ENCODE measurements at regions not wholly inside any gene's neighbourhood (a gene's known extent, or its start where the extent isn't known, plus 50 kb on each side); places are given as distances from the start of the nearest gene placed in this dataset.

DNA sequence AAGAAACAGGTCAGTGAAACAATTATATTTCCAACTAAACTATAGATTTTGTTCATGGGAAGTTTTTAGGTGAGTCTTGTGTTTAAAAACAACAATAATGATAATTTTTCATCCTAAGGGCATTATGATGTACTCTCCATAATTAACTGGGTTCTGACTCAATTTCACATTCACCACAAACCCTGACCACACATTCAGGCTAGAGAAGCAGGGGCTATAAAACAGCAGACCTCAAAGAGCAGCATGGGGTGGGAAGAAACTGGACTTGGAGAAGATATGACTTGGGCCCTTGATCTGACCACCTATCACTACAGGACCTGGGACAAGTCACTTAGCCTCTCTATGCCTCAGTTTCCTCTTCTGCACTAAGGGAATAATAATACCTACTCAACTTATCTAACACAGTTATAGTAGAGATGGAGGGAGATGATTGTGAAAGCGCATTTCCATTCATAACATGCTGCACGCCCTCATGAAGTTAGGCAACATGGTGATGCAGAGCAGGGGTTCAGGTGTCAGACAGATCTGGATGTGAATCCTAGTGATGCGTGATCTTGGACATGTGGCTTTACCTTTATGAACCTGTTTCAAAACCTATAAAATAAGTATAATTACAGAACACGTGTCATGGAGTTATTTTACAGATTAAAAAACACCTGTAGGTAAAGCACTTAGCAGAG, 63.0 kb upstream of the ACP3 start:
- TF ChIP-seq SIN3A (IDR thresholded peaks at IDR 0.05; ENCODE audit: low read depth) = no peak
- TF ChIP-seq POLR2A (IDR thresholded peaks at IDR 0.05; ENCODE audit: borderline replicate concordance, extremely low read depth, insufficient read depth, insufficient read length) = no peak
- TF ChIP-seq EZH2 (IDR thresholded peaks at IDR 0.05) = no peak
- TF ChIP-seq, protein P1, sequence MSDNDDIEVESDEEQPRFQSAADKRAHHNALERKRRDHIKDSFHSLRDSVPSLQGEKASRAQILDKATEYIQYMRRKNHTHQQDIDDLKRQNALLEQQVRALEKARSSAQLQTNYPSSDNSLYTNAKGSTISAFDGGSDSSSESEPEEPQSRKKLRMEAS (IDR thresholded peaks at IDR 0.05) = no peak
- no peaks in the 10 kb centered on the region for H3K36me3 ChIP-seq (ENCODE audit: control insufficient read depth in 1 of 2, insufficient read depth in 2 of 2, low read length in 2 of 2)
- H3K9me2 ChIP-seq (ENCODE audit: insufficient read depth) = no peaks in the 10 kb centered on the region
- H3K4me1 ChIP-seq (ENCODE audit: control insufficient read depth in 1 of 2, insufficient read depth in 2 of 2, low read length in 2 of 2) = no peaks in the 10 kb centered on the region
- no peaks in the 10 kb centered on the region for H3K27me3 ChIP-seq (ENCODE audit: insufficient read depth, low read length)
- no peak for DNase-seq (ENCODE audit: low read depth, low spot score)
- no TSS peak for BruUV-seq (replicated peaks)
- no peak overlapping the region for H3K9ac ChIP-seq (ENCODE audit: low read length)
- POLR2A ChIA-PET = no interaction called here
- no peak overlapping the region for H2AFZ ChIP-seq (ENCODE audit: low read depth, low read length, poor library complexity, severe bottlenecking)
- no peaks in the 10 kb centered on the region for H4K20me1 ChIP-seq (ENCODE audit: insufficient read depth)
- H3K79me2 ChIP-seq (ENCODE audit: insufficient read depth, low read length) = no peaks in the 10 kb centered on the region
- ATAC-seq = no peak
- intact Hi-C loops (cut with micrococcal nuclease) = loop anchor here (10.0 kb wide), 1 partner anchor 391 kb away; no protein-coding TSS in a partner anchor
- H3K4me2 ChIP-seq (ENCODE audit: low read length) = no peak overlapping the region
- RAD21 ChIA-PET (ENCODE audit: low non-redundant PET in 1 of 2, low total read pairs in 2 of 2, uncharacterized antibody in 2 of 2, unreplicated experiment in 2 of 2) = no interaction called here
- H3K4me3 ChIP-seq (replicated peaks in 1 of 2; ENCODE audit: low read depth in 1 of 2, low read length in 2 of 2) = no peak overlapping the region
- CTCF ChIA-PET = interaction anchor here (1.1 to 1.6 kb wide), 2 partner anchors 88 to 145 kb away, joined by 4 to 15 read pairs; no protein-coding TSS in a partner anchor
- H3K27ac ChIP-seq (ENCODE audit: low read depth, low read length) = no peak overlapping the region
- H3K9me3 ChIP-seq (ENCODE audit: control insufficient read depth in 1 of 2, insufficient read depth in 1 of 2, low read depth in 1 of 2, low read length in 2 of 2) = no peaks in the 10 kb centered on the region

DNA sequence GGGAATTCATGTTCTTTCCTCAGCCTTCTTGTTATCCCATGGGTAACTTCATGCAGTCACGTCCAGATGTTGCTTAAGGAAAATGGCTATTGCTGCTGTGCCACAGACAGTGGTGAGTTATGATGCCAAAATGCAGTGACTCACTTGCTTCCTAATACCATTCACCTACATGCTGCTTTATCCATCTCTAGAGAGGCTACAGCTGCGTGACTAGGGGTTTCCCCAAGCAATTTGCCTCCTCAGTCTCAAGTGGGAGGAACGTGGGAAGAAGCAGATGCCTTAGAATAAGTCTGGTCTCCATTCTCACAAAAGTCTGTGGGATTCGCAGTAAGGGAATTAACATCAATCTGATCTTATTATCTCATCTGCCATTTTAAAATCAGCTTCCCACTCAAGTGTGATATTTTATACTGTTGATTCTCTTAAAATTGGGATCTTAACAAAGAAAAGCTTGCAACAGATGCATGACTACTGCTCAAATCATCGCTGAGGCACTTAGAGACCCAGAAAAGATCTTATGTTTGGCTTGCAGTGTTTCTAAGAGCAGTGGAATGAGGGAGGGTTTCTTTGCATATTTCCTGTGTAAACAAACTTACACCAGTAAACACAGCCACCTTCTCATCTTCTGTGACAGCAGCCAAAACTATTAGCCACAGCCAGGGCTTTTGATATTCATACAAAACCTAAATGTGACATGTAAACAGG, 62.0 kb upstream of the ACP3 start:
- ATAC-seq = no peak
- CTCF ChIA-PET = interaction anchor here (1.1 to 1.6 kb wide), 2 partner anchors 87 to 144 kb away, joined by 4 to 15 read pairs; no protein-coding TSS in a partner anchor
- RAD21 ChIA-PET (ENCODE audit: low non-redundant PET in 1 of 2, low total read pairs in 2 of 2, uncharacterized antibody in 2 of 2, unreplicated experiment in 2 of 2) = no interaction called here
- BruUV-seq (replicated peaks) = no TSS peak
- Histone ChIP-seq H3K36me3 (ENCODE audit: control insufficient read depth in 1 of 2, insufficient read depth in 2 of 2, low read length in 2 of 2) (no peaks in the 10 kb centered on the region), H3K9me3 (ENCODE audit: control insufficient read depth in 1 of 2, insufficient read depth in 1 of 2, low read depth in 1 of 2, low read length in 2 of 2) (no peaks in the 10 kb centered on the region), H3K4me1 (ENCODE audit: control insufficient read depth in 1 of 2, insufficient read depth in 2 of 2, low read length in 2 of 2) (no peaks in the 10 kb centered on the region), H2AFZ (ENCODE audit: low read depth, low read length, poor library complexity, severe bottlenecking) (no peak overlapping the region), H4K20me1 (ENCODE audit: insufficient read depth) (no peaks in the 10 kb centered on the region), H3K27ac (ENCODE audit: low read depth, low read length) (no peak overlapping the region), H3K4me2 (ENCODE audit: low read length) (no peak overlapping the region), H3K9me2 (ENCODE audit: insufficient read depth) (no peaks in the 10 kb centered on the region), H3K4me3 (replicated peaks in 1 of 2; ENCODE audit: low read depth in 1 of 2, low read length in 2 of 2) (no peak overlapping the region), H3K27me3 (ENCODE audit: insufficient read depth, low read length) (no peaks in the 10 kb centered on the region), H3K9ac (ENCODE audit: low read length) (no peak overlapping the region), H3K79me2 (ENCODE audit: insufficient read depth, low read length) (no peaks in the 10 kb centered on the region)
- intact Hi-C loops (cut with micrococcal nuclease) = loop anchor here (10.0 kb wide), 1 partner anchor 390 kb away; no protein-coding TSS in a partner anchor
- POLR2A ChIA-PET = no interaction called here
- DNase-seq (ENCODE audit: low read depth, low spot score) = no peak
- TF ChIP-seq, protein P2, sequence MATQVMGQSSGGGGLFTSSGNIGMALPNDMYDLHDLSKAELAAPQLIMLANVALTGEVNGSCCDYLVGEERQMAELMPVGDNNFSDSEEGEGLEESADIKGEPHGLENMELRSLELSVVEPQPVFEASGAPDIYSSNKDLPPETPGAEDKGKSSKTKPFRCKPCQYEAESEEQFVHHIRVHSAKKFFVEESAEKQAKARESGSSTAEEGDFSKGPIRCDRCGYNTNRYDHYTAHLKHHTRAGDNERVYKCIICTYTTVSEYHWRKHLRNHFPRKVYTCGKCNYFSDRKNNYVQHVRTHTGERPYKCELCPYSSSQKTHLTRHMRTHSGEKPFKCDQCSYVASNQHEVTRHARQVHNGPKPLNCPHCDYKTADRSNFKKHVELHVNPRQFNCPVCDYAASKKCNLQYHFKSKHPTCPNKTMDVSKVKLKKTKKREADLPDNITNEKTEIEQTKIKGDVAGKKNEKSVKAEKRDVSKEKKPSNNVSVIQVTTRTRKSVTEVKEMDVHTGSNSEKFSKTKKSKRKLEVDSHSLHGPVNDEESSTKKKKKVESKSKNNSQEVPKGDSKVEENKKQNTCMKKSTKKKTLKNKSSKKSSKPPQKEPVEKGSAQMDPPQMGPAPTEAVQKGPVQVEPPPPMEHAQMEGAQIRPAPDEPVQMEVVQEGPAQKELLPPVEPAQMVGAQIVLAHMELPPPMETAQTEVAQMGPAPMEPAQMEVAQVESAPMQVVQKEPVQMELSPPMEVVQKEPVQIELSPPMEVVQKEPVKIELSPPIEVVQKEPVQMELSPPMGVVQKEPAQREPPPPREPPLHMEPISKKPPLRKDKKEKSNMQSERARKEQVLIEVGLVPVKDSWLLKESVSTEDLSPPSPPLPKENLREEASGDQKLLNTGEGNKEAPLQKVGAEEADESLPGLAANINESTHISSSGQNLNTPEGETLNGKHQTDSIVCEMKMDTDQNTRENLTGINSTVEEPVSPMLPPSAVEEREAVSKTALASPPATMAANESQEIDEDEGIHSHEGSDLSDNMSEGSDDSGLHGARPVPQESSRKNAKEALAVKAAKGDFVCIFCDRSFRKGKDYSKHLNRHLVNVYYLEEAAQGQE (IDR thresholded peaks at IDR 0.05; ENCODE audit: low read depth) = no peak
- TF ChIP-seq EZH2phosphoT487 (IDR thresholded peaks at IDR 0.05; ENCODE audit: borderline replicate concordance) (no peak), TCF7L2 (IDR thresholded peaks at IDR 0.05; ENCODE audit: borderline replicate concordance, extremely low read depth, insufficient read depth, insufficient read length) (no peak), POLR2A (IDR thresholded peaks at IDR 0.05; ENCODE audit: borderline replicate concordance, extremely low read depth, insufficient read depth, insufficient read length) (no peak), SP1 (IDR thresholded peaks at IDR 0.05; ENCODE audit: low read depth) (no peak)
- TF ChIP-seq, protein P1 (IDR thresholded peaks at IDR 0.05) = no peak
- TF ChIP-seq, protein P3, sequence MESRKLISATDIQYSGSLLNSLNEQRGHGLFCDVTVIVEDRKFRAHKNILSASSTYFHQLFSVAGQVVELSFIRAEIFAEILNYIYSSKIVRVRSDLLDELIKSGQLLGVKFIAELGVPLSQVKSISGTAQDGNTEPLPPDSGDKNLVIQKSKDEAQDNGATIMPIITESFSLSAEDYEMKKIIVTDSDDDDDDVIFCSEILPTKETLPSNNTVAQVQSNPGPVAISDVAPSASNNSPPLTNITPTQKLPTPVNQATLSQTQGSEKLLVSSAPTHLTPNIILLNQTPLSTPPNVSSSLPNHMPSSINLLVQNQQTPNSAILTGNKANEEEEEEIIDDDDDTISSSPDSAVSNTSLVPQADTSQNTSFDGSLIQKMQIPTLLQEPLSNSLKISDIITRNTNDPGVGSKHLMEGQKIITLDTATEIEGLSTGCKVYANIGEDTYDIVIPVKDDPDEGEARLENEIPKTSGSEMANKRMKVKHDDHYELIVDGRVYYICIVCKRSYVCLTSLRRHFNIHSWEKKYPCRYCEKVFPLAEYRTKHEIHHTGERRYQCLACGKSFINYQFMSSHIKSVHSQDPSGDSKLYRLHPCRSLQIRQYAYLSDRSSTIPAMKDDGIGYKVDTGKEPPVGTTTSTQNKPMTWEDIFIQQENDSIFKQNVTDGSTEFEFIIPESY (IDR thresholded peaks at IDR 0.05; ENCODE audit: extremely low read depth, insufficient replicate concordance, low read length) = no peak

All from HCT116 (cell line).